Stomach (tissue), 8 donors: ENCODE measurements at regions not wholly inside any gene's neighbourhood (a gene's known extent, or its start where the extent isn't known, plus 50 kb on each side); places are given as distances from the start of the nearest gene placed in this dataset.

ENCODE experiments used
- DNase-seq, 2 donors: peaks; one replicate each; pipeline versions ENCODE4 v3.0.0 to v3.0.0-alpha.2; 2013 to 2019
- H3K27ac ChIP-seq, 5 donors: fragments of 200-600 bp in 4 of 5; sonication (generic) in 4 of 5; one replicate each; pipeline ENCODE4 v1.5.1; 2013 to 2019; ENCODE audit warnings: mild to moderate bottlenecking in 1 of 5, moderate library complexity in 1 of 5
- H3K27me3 ChIP-seq, 3 donors: fragments of 200-600 bp; sonication (generic); one replicate each; pipeline ENCODE4 v1.5.1; 2017 to 2019; ENCODE audit warnings: mixed run types in 1 of 3
- H3K36me3 ChIP-seq, 4 donors: fragments of 200-600 bp; sonication (generic); 1 replicate in 3 of 4; 2 replicates in 1 of 4; pipeline ENCODE4 v1.5.1; 2016 to 2019
- H3K4me1 ChIP-seq, 4 donors: fragments of 200-600 bp; sonication (generic); one replicate each; pipeline ENCODE4 v1.5.1; 2016 to 2019
- H3K4me3 ChIP-seq, 4 donors: fragments of 200-600 bp; sonication (generic) in 3 of 4; one replicate each; pipeline ENCODE4 v1.5.1; 2016 to 2019; ENCODE audit warnings: mild to moderate bottlenecking in 1 of 4
- H3K9me3 ChIP-seq, 4 donors: fragments of 200-600 bp; sonication (generic); one replicate each; pipeline ENCODE4 v1.5.1; 2016 to 2019
- CTCF ChIP-seq, 7 experiments: fragments of 450-650 bp in 4 of 7; fragments of 200-600 bp in 3 of 7; sonication (generic) in 3 of 7; IDR thresholded peaks; one replicate each; pipeline ENCODE4 v1.5.1; 2016 to 2019; ENCODE audit warnings: antibody characterized with exemption in 7 of 7, control low read depth in 2 of 7, mild to moderate bottlenecking in 1 of 7
- EP300 ChIP-seq: sonication (generic); formaldehyde crosslinking; IDR thresholded peaks from one replicate; pipeline ENCODE4 v1.6.1; 2017; ENCODE audit warnings: antibody characterized with exemption
- POLR2A ChIP-seq, 4 donors: fragments of 450-650 bp; IDR thresholded peaks; one replicate each; pipeline ENCODE4 v1.6.1; 2016; ENCODE audit warnings: antibody characterized with exemption in 4 of 4, control low read depth in 2 of 4, mild to moderate bottlenecking in 1 of 4, moderate library complexity in 1 of 4
- POLR2AphosphoS5 ChIP-seq, 3 donors: sonication (generic); formaldehyde crosslinking; IDR thresholded peaks; one replicate each; pipeline ENCODE4 v1.6.1; 2016; ENCODE audit warnings: antibody characterized with exemption in 3 of 3
- WGBS, 5 donors: extraction: QIAGEN DNeasy Blood & Tissue Kit in 3 of 5; methylation state at CpG; one replicate each; pipeline versions ENCODE4 v1.1.5 to v1.1.7; 2013 to 2018; 5-methylcytosine and 5-hydroxymethylcytosine counted together
- intact Hi-C: fragments of 100-400 bp; cut with DNase I; formaldehyde crosslinking; loops from one replicate; pipeline ENCODE4 v1.15.1; 2023; ENCODE audit warnings: low total_unique reads
- donor health status: healthy with polysubstance abuse.
- donor health status: Bipolar disorder and iron deficiency.
- donor health status: healthy.

- 71 to 79% (median 74%) methylated on average over 4 of the region's 4 CpGs for WGBS, 5 donors
- no peak overlapping the region for H3K27ac ChIP-seq
Measured at GRCh38 chr2:158015428-158016076, 86.1 kb upstream of the UPP2 start.

GRCh38 chr2:158013891-158014290, 87.8 kb upstream of the UPP2 start:
- H3K9me3 ChIP-seq, result no peaks in the 10 kb centered on the region
- no peak for TF ChIP-seq EP300
- no peak for TF ChIP-seq POLR2AphosphoS5 (IDR thresholded peaks at IDR 0.05)
- TF ChIP-seq CTCF (IDR thresholded peaks at IDR 0.05), result no peak
- TF ChIP-seq POLR2A (IDR thresholded peaks at IDR 0.05), result no peak
- intact Hi-C loops, result loop anchor here (5.0 kb wide), 1 partner anchor 237 kb away; no protein-coding TSS in a partner anchor
- no peaks in the 10 kb centered on the region for H3K36me3 ChIP-seq
- 76 to 86% (median 82%) methylated on average over 1 of the region's 1 CpG for WGBS, 5 donors
- H3K27ac ChIP-seq, result no peak overlapping the region
- peaks cover 0 to 19% (median 5%) of the 10 kb centered on the region in 4 donors for H3K4me1 ChIP-seq
- H3K27me3 ChIP-seq, result no peaks in the 10 kb centered on the region
- no peak for DNase-seq
- H3K4me3 ChIP-seq, result no peak overlapping the region

More at GRCh38 chr2:158015428-158016076, 86.1 kb upstream of the UPP2 start:
- intact Hi-C loops, result no loop called here
- Histone ChIP-seq H3K27me3 (no peaks in the 10 kb centered on the region), H3K4me3 (no peak overlapping the region), H3K9me3 (no peaks in the 10 kb centered on the region), H3K36me3 (no peaks in the 10 kb centered on the region), H3K4me1 (peaks cover 0 to 4% (median 0%) of the 10 kb centered on the region in 4 donors)
- TF ChIP-seq CTCF (IDR thresholded peaks at IDR 0.05) (no peak), POLR2A (IDR thresholded peaks at IDR 0.05) (no peak), POLR2AphosphoS5 (IDR thresholded peaks at IDR 0.05) (no peak), EP300 (no peak)
- DNase-seq, result no peak

DNA sequence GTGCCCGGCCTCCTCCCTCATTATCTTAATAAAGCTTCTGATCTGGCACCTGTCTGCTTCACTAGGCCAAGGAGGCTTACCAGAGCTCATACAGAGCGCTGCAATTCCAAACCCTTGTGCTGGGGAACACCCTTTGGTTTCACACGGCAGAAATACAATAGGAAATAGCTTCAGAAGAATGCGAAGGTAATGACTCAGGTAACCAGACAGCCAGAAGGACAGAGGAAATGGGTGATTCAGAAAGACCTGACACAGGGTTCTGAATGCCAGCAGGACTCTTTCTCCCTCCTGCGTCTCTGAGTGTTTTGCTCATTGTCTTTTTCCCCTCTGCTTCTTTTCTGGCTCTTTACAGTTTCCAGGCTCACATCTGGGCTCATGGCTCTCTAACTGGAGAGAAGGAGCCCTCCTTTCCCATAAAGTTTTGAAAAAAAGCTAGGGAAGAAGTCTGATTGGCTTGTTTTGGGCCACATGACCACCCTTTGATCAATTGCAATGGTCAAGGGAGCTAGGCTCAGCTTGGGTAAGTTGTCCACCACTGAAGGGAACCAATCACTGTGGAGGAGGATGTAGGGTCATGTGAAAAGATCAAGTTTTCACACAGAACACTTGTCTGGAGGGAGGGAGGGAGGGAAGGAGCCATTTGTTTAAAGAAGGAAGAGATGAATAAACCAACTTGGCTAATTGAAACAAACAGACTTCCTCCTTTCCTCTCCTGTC, 90.5 kb upstream of the UPP2 start:
- TF ChIP-seq POLR2AphosphoS5 (IDR thresholded peaks at IDR 0.05) (peak in 1 of 3 donors; percentile 8), CTCF (IDR thresholded peaks at IDR 0.05) (no peak)
- H3K27me3 ChIP-seq, result no peaks in the 10 kb centered on the region
- H3K36me3 ChIP-seq, result no peaks in the 10 kb centered on the region
- no peak overlapping the region for H3K4me3 ChIP-seq
- WGBS, 5 donors, result 58 to 77% (median 73%) methylated on average over 5 of the region's 5 CpGs
- H3K27ac ChIP-seq, result peak overlapping the region in 3 of 5 donors; percentile 18 to 46 (median 32)
- no peaks in the 10 kb centered on the region for H3K9me3 ChIP-seq
- peaks cover 0 to 23% (median 5%) of the 10 kb centered on the region in 4 donors for H3K4me1 ChIP-seq
- intact Hi-C loops, result loop anchor here (5.0 kb wide), 1 partner anchor 234 kb away; no protein-coding TSS in a partner anchor
- no peak for DNase-seq

DNA sequence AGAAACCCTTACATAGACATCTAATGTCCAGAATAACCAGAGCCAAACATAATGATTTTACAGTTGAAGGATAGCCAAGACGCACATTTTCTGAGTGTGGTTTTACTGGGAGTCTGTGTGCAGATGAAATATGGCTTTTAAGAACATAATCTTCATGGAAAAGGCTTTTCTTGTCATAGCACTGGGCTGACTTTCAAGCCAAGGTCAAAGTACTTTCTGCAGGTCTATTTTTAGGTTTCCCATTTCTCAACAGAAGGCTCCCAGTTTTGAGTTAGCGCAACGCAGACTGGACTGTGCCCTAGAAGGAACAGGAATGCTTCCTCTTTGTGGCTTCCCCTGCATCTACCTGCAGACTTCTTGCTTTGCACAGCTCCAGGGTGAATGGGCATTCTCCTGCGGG, 92.3 kb upstream of the UPP2 start:
- Histone ChIP-seq H3K4me1 (peaks cover 0 to 26% (median 5%) of the 10 kb centered on the region in 4 donors), H3K36me3 (no peaks in the 10 kb centered on the region), H3K27me3 (no peaks in the 10 kb centered on the region), H3K9me3 (no peaks in the 10 kb centered on the region), H3K4me3 (no peak overlapping the region), H3K27ac (no peak overlapping the region)
- TF ChIP-seq POLR2A (IDR thresholded peaks at IDR 0.05) (no peak), POLR2AphosphoS5 (IDR thresholded peaks at IDR 0.05) (no peak), EP300 (no peak), CTCF (IDR thresholded peaks at IDR 0.05) (no peak)
- WGBS, 5 donors, result 20 to 32% (median 29%) methylated on average over 4 of the region's 4 CpGs
- peak in 1 of 2 donors; percentile 63 for DNase-seq
- intact Hi-C loops, result loop anchor here (5.0 kb wide), 1 partner anchor 512 kb away; no protein-coding TSS in a partner anchor
